Natural killer cell treated with Interleukin-12 subunit alpha and Interleukin-12 subunit beta and Interleukin-15 and Interleukin-18, amount 100 ng/mL, for 72 hours (primary cell): ENCODE measurements at regions not wholly inside any gene's neighbourhood (a gene's known extent, or its start where the extent isn't known, plus 50 kb on each side); places are given as distances from the start of the nearest gene placed in this dataset.
A peak's percentile ranks its signal among the peaks of the same experiment; 100 is the strongest.
"Not testable (repeated sequence)": the region's sequence is repeated elsewhere in the genome, so short reads cannot be mapped to it uniquely, and the experiment has no call there.

ENCODE experiments used
- ATAC-seq, 2 donors: fragments of 150-1000 bp; cut with Tn5 transposase in 1 of 2; sonication (Bioruptor Pico), chemical (Tn5 transposase) in 1 of 2; 2 replicates each; pipeline ENCODE4 v1.10.0; 2021
- DNase-seq: peaks from one replicate; pipeline ENCODE4 v3.0.0; 2022; ENCODE audit warnings: low spot score
- H3K27ac Mint-ChIP-seq, 2 donors: 1 replicate in 1 of 2; 2 replicates in 1 of 2; pipeline ENCODE4 v1.8.0; 2022; ENCODE audit warnings: mixed read lengths in 2 of 2, mild to moderate bottlenecking in 1 of 2, moderate library complexity in 1 of 2
- H3K27me3 Mint-ChIP-seq, 2 donors: 1 replicate in 1 of 2; 2 replicates in 1 of 2; pipeline ENCODE4 v1.8.0; 2022; ENCODE audit warnings: mixed read lengths in 2 of 2
- H3K36me3 Mint-ChIP-seq: one replicate; pipeline ENCODE4 v1.8.0; 2022; ENCODE audit warnings: mixed read lengths
- H3K4me1 Mint-ChIP-seq, 2 donors: 1 replicate in 1 of 2; 2 replicates in 1 of 2; pipeline ENCODE4 v1.8.0; 2022; ENCODE audit warnings: low read depth in 2 of 2, mixed read lengths in 2 of 2, mild to moderate bottlenecking in 1 of 2
- H3K4me3 Mint-ChIP-seq: one replicate; pipeline ENCODE4 v1.8.0; 2022; ENCODE audit warnings: mixed read lengths
- H3K9me3 Mint-ChIP-seq: 2 replicates; pipeline ENCODE4 v1.8.0; 2022; ENCODE audit warnings: mixed read lengths

DNA sequence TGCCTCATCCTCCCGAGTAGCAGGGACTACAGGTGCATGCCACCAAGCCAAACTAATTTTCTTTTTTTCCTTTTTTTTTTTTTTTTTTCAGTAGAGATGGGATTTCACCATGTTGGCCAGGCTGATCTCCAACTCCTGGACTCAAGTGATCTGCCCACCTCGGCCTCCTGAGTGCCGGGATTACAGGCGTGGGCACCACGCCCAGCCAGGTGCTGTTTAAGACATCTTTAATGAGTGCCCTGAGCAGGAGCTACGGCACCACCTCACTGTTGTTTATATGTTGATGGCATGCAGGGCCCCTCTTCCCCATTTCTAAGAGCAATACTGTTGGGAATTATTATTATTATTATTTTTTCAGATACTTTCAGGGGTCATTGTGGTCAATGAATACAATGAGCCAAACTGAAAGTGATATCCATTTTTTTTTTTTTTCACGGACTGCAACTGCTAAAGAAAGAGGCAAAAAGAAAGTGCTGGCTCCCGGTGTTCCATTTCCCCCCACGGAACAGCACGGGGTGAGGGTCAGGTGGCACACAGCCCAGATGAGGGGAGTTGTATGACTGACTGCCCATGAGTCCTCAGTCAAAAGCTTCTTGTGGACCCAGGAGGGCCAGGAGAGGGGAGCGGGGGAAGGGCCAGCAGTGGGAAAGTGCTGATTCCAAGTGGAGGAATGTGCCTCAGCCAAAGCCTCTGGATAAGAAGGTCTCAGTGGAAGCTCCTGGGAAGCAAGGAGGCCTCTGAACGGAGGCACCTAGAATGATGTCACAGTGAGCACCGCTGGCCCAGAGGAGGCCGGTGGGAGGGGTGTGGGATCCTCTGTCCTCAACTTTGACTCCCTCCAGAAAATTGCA is 101.8 kb upstream of the HPF1 start:
- Mint-ChIP-seq H3K4me3 (no peak overlapping the region), H3K36me3 (no peaks in the 10 kb centered on the region), H3K9me3 (no peaks in the 10 kb centered on the region), H3K27ac (no peak overlapping the region), H3K4me1 (no peaks in the 10 kb centered on the region), H3K27me3 (peaks cover 2 to 18% of the 10 kb centered on the region in 2 donors)
- ATAC-seq (peak in 1 of 2 donors; percentile 21), DNase-seq (no peak)

DNA sequence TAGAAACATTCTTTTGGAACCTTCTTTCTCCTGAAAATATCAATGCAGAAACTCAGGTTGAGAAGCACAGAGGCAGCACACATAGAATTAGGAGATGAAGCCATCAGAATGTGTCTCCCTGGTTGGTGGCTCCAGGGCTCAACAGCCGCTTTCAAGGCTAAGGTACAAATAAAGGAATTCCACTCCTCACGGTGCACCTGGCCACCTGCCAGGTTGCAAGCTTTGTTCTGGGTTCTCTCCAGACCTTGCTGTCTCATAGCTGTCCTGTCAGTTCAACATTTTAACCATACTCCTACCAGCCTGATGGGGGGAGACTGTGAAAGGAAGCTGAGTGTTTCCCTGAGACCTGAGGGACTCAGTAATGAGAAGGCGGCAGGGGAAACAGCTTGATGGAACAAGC is 96.3 kb upstream of the HPF1 start:
- Mint-ChIP-seq H3K27me3 (peaks cover 12 to 32% of the 10 kb centered on the region in 2 donors), H3K4me3 (no peak overlapping the region), H3K4me1 (no peaks in the 10 kb centered on the region), H3K36me3 (no peaks in the 10 kb centered on the region), H3K9me3 (no peaks in the 10 kb centered on the region), H3K27ac (no peak overlapping the region)
- ATAC-seq (no peak), DNase-seq (no peak)

DNA sequence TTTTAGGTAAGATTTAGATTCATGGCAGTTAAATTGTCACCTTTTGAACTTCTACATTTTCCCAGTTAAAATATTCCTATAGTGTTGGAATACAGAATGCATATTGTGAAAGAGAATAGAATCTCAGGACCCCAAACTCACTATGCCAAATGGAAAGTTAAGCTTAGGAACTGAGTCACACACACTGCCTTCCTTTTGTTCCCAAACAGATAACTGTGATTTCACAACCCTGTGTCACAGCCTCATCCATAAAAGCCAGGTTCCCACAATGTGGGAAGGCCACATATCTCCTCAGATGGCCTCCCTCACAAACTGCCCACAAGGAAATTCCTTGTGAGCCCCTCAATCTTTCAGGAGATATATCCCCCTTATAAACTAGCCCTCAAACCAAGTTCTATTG is 94.7 kb upstream of the HPF1 start:
- Mint-ChIP-seq H3K4me3 (no peak overlapping the region), H3K4me1 (no peaks in the 10 kb centered on the region), H3K27me3 (peaks cover 18 to 35% of the 10 kb centered on the region in 2 donors), H3K36me3 (no peaks in the 10 kb centered on the region), H3K9me3 (no peaks in the 10 kb centered on the region), H3K27ac (no peak overlapping the region)
- ATAC-seq (no peak), DNase-seq (no peak)

DNA sequence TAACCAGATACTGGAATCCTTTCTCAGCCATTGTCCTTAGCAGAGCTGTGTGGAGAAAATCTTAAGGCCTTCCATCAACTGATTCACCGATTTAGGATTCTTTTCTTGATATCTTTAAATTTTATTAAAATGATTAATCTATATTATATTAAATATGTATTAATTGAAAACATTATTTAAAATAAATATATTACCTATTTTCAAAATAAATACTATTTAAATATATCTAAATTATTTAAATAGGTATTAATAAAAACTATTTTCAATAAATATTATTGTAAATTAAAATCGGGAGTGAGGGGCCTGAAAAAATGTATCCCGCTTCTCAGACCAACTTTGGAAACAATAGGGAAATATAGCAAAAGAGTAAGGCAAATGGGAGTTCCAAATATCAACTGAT is 94.0 kb upstream of the HPF1 start:
- Mint-ChIP-seq H3K27me3 (peaks cover 18 to 35% of the 10 kb centered on the region in 2 donors), H3K4me1 (no peaks in the 10 kb centered on the region), H3K9me3 (no peaks in the 10 kb centered on the region), H3K36me3 (no peaks in the 10 kb centered on the region), H3K4me3 (no peak overlapping the region), H3K27ac (no peak overlapping the region)
- no peak for DNase-seq
- no peak for ATAC-seq

DNA sequence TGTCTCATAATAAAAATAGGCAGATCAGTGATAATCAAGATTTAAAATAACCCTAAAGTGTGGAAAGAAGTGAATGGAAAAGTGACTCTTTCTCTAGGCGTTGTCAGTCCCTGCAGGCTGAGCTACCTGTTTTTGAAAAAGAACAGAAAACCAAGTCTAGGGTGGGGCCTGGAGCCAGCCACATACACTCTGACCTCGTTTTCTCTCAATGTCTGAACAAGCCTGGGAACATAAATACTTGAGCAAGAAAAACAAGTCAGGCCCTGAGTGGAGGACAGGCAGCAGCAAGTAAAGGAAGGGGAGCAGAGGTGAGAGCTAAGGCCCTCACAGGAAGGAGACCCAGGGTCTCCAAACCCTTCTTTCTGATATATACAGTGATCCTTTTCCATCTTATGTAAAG is 91.7 kb upstream of the HPF1 start:
- ATAC-seq: no peak
- H3K4me3 Mint-ChIP-seq: no peak overlapping the region
- DNase-seq: no peak
- no peaks in the 10 kb centered on the region for H3K36me3 Mint-ChIP-seq
- H3K27me3 Mint-ChIP-seq: peaks cover 16 to 28% of the 10 kb centered on the region in 2 donors
- H3K9me3 Mint-ChIP-seq: no peaks in the 10 kb centered on the region
- H3K27ac Mint-ChIP-seq: no peak overlapping the region
- H3K4me1 Mint-ChIP-seq: no peaks in the 10 kb centered on the region

DNA sequence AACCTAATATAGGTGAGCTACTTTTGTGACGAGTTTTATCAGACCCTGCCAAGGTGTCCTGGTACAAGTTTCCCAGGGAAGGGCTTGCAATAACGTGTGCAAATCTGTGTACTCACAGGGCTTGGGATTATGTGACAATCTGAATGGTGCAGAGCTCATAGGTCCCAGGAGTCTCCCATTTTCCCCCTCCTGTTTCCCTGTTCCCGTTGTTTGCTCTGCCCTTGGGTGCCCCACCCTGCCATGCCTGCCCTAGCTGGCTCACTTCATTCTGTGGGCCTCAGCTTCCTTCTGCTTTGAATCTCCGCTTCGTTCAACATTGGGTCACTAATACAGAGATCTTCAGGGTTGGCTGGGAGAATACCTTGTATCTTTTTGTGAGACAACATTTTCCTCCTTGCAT is 90.3 kb upstream of the HPF1 start:
- Mint-ChIP-seq H3K27ac (no peak overlapping the region), H3K9me3 (no peaks in the 10 kb centered on the region), H3K27me3 (peaks cover 14 to 30% of the 10 kb centered on the region in 2 donors), H3K4me1 (no peaks in the 10 kb centered on the region), H3K4me3 (no peak overlapping the region), H3K36me3 (no peaks in the 10 kb centered on the region)
- ATAC-seq: no peak
- DNase-seq: no peak

DNA sequence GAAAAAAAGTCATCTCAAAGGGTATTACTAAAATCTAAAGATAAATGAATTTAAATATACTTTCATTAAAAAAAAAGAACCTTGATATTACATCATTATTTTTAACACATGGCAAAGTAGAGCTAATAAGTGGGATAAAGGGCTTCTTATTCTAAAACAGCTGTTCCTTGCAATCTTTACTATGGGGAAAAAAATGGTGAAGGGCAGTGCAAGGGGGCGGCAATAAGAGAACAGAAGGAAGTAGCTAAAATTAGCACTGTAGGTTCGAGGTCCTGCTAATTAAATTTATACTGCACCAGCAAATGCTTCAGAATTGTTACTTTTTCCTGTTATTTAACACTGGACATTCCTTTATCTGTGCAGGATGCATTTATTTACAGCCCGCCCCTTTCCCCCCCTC is 89.4 kb upstream of the HPF1 start:
- Mint-ChIP-seq H3K4me1 (no peaks in the 10 kb centered on the region), H3K9me3 (no peaks in the 10 kb centered on the region), H3K27me3 (peaks cover 13 to 24% of the 10 kb centered on the region in 2 donors)

DNA sequence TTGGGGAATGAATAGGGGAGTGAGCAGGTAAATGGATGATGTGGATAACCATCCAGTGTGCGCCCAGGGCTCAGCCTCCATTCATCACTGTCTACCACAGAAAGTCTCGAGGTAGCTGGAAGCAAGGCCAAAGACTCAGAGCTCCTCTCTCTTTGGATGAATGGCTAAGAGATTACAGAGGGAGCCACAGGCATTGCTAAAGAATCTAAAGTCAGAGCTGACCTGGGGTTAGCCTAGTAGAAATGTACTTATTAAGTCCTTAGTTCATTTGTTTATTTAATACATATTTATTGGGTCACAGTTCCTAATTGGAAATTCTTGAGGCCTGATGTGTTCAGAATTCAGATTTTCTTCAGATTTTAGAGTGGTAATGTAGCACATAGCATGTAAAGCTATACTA is 88.7 kb upstream of the HPF1 start:
- H3K27me3 Mint-ChIP-seq: peaks cover 13 to 22% of the 10 kb centered on the region in 2 donors
- H3K4me3 Mint-ChIP-seq: no peak overlapping the region
- H3K36me3 Mint-ChIP-seq: no peaks in the 10 kb centered on the region
- no peak for DNase-seq
- H3K9me3 Mint-ChIP-seq: no peaks in the 10 kb centered on the region
- H3K4me1 Mint-ChIP-seq: no peaks in the 10 kb centered on the region
- no peak for ATAC-seq
- H3K27ac Mint-ChIP-seq: no peak overlapping the region

More for the DNA sequence above, 89.4 kb upstream of the HPF1 start:
- Mint-ChIP-seq H3K27ac (no peak overlapping the region), H3K4me3 (no peak overlapping the region), H3K36me3 (no peaks in the 10 kb centered on the region)
- no peak for DNase-seq
- ATAC-seq: no peak

DNA sequence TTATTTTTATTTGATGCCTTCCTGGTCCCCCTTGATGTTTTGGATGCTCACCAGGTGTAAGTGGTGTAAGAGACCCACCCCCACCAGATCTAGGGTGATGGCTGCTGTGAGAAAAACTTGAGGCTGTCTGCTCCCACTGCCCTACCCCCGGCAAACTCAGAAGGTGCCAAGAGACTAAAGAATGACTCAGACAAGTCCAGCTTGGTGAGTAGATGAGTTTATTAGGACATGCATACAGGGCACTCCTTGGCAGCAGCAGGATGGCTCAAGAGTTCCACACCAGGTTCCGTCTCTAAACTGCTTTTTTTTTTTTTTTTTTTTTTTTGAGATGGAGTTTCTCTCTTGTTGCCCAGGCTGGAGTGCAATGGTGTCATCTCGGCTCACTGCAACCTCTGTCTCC is 84.0 kb upstream of the HPF1 start:
- peaks cover 7 to 11% of the 10 kb centered on the region in 2 donors for H3K27me3 Mint-ChIP-seq
- peaks cover 0 to 3% of the 10 kb centered on the region in 2 donors for H3K4me1 Mint-ChIP-seq
- H3K9me3 Mint-ChIP-seq: peaks cover 4% of the 10 kb centered on the region
- H3K27ac Mint-ChIP-seq: no peak overlapping the region
- ATAC-seq (no peak), DNase-seq (no peak)
- no peak overlapping the region for H3K4me3 Mint-ChIP-seq
- no peaks in the 10 kb centered on the region for H3K36me3 Mint-ChIP-seq

DNA sequence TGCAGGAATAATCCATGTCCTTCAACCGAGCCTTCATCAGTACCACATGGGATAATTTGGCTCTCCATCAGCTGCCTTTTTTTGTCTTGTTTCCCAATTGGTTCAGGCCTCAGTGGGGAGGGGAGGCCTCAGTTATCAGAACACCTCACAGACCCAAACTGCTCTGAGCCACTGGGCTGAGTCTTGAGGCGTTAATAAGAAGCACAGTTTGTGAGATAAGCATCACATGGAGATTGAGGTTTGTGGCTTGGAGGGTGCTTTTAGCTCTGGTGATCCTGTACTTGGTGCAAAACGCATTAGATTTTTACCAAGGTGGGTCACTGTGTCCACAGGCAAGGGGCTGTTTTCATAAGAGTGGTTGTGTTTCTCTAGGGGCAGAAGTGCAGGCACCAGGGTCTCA is 82.8 kb upstream of the HPF1 start:
- Mint-ChIP-seq H3K9me3 (peaks cover 4% of the 10 kb centered on the region), H3K36me3 (no peaks in the 10 kb centered on the region), H3K4me3 (no peak overlapping the region), H3K27ac (no peak overlapping the region), H3K4me1 (peaks cover 0 to 3% of the 10 kb centered on the region in 2 donors), H3K27me3 (peaks cover 7 to 11% of the 10 kb centered on the region in 2 donors)
- DNase-seq (no peak), ATAC-seq (no peak)

DNA sequence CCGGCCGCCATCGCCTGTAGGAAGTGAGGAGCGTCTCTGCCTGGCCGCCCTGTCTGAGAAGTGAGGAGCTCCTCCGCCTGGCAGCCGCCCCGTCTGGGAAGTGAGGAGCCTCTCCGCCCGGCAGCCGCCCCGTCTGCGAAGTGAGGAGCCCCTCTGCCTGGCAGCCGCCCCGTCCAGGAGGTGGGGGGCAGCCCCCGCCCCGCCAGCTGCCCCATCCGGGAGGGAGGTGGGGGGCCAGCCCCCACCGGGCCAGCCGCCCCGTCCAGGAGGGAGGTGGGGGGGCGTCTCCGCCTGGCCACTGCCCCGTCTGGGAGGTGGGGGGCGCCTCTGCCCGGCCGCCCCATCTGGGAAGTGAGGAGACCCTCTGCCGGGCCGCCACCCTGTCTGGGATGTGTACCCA is 70.6 kb upstream of the HPF1 start:
- not testable (repeated sequence) for DNase-seq, H3K4me3 Mint-ChIP-seq, H3K27ac Mint-ChIP-seq, ATAC-seq, H3K36me3 Mint-ChIP-seq, H3K9me3 Mint-ChIP-seq, H3K4me1 Mint-ChIP-seq
- H3K27me3 Mint-ChIP-seq: peaks cover 6 to 12% of the 10 kb centered on the region in 2 donors

DNA sequence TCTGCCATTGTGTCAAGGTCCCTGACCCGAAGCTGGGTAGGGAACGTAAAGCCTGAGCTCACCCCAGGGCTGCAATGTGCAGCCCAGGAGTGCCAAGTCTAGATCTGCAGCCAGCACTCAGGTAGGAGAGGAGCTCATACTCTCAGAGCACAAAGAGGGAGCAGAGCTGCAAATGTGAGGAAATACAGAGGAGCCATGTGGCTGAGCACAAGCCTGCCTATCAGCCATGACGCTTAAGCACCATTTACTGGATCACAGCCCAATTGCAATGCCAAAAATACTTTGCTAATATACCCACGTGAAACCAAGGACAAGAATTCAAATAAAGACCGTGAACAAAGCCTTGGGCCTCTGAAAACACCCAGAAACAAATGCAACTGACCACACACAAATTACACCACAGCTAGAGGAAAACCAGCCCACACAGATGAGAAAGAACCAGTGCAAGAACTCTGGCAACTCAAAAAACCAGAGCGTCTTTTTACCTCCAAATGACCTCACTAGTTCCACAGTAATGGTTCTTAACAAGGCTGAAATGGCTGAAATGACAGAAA is 69.0 kb upstream of the HPF1 start:
- Mint-ChIP-seq H3K36me3 (no peaks in the 10 kb centered on the region), H3K4me3 (no peak overlapping the region), H3K4me1 (no peaks in the 10 kb centered on the region), H3K27me3 (peaks cover 6 to 12% of the 10 kb centered on the region in 2 donors), H3K9me3 (no peaks in the 10 kb centered on the region), H3K27ac (no peak overlapping the region)
- no peak for ATAC-seq
- DNase-seq: no peak

DNA sequence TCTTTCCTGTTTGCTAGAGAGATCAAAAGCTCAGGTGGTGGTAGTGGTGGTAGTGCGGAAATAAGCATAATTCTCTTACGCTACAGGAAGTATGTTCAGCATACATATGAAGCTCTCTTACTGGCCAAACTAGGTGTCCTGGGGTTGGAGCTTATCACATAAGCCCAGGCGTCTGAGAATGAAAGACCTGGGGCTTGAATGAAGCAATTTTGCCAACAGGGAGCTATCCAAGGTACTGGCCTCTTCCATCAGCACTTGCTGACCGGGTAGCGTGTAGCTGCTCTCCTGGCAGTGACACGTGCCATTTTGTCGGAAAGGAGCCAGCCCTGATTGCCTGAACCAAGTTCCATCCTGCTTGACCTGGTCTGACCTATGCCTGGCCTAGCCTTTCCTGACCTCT is 65.9 kb upstream of the HPF1 start:
- Mint-ChIP-seq H3K9me3 (no peaks in the 10 kb centered on the region), H3K27me3 (peaks cover 3 to 5% of the 10 kb centered on the region in 2 donors), H3K36me3 (no peaks in the 10 kb centered on the region), H3K4me3 (no peak overlapping the region), H3K4me1 (no peaks in the 10 kb centered on the region), H3K27ac (no peak overlapping the region)
- DNase-seq: no peak
- ATAC-seq: no peak

DNA sequence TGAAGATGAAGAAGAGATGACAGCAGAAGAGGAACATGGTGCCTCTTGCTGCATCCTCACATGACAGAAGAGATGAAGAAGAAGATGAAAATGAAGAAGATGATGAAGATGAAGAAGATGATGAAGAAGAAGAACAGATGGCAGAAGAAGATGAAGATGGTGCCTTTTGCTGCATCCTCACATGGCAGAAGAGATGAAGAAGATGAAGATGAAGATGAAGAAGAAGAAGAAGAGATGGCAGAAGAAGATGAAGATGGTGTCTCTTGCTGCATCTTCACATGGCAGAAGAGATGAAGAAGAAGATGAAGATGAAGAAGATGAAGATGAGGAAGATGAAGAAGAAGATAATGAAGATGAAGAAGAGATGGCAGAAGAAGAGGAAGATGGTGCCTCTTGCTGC is 63.7 kb upstream of the HPF1 start:
- H3K27me3 Mint-ChIP-seq: peaks cover 10 to 11% of the 10 kb centered on the region in 2 donors
- ATAC-seq: no peak
- no peak overlapping the region for H3K27ac Mint-ChIP-seq
- no peak overlapping the region for H3K4me3 Mint-ChIP-seq
- H3K4me1 Mint-ChIP-seq: no peaks in the 10 kb centered on the region
- H3K36me3 Mint-ChIP-seq: no peaks in the 10 kb centered on the region
- no peak for DNase-seq
- H3K9me3 Mint-ChIP-seq: no peaks in the 10 kb centered on the region
